Hypothalamus (tissue), 51 donors: ENCODE measurements at regions not wholly inside any gene's neighbourhood (a gene's known extent, or its start where the extent isn't known, plus 50 kb on each side); places are given as distances from the start of the nearest gene placed in this dataset.
"Not testable (repeated sequence)": the region's sequence is repeated elsewhere in the genome, so short reads cannot be mapped to it uniquely, and the experiment has no call there.

ENCODE experiments used
- DNase-seq, 51 donors: peaks; one replicate each; lab custom pipeline; 2025; lab: John Stamatoyannopoulos, UW

DNA sequence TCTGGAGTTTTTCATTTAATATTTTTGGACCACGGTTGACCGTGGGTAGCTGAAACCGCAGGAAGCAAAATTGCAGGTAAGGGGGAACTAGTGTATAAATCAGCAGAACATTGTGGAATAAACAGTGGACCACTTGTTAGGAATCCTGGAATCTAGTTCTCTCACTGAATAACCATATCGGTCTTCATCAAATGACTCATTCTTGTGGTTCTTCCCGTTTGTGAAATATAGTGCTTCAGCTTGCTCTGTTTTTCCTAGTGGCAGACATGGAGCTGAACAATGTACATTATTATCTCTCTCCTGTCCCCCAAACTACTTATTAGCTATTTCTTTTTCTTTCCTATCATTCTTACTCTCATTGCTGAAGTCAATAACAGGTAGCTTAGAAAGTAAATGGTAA, 61.9 kb downstream of the HSPA13 start:
- no peak for DNase-seq

DNA sequence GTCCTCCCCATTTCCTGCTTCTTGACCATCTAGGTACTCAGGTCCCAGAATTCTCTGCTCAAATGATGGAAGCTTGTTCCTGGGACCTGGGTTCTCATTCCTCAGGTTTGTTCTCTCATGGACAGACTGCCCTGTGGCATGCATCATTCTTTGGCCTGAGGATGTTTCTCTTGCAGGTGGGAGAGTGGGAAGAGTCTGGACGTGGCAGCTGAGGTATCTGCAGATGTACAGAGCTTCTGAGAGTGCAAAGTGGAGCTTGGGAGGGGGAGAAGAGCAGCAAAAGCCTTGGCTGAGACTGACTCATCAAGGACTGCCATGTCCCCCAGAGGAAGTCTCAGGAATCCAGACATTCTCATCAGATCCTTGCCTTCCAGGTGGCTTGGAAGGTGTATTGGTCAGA, 63.1 kb downstream of the HSPA13 start:
- no peak for DNase-seq

DNA sequence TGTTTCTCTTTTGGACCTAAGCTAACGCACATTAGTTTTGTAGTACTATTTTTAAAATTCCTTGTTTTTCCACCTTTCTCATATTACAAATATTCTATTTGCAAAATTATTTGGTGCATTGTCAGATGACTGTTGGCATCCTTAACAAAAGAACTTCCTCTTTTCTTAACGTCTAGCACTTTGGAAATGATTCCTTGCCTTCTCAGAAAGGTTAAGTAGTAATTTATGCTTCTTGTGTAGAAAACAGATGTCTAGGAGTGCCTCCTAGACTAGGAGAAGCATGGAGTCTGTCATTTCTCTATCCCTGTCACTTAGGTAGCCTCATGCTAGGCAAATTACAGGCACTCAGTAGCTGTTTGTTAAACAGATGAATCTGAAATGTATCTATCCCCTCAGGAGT, 64.4 kb downstream of the HSPA13 start:
- DNase-seq: no peak

DNA sequence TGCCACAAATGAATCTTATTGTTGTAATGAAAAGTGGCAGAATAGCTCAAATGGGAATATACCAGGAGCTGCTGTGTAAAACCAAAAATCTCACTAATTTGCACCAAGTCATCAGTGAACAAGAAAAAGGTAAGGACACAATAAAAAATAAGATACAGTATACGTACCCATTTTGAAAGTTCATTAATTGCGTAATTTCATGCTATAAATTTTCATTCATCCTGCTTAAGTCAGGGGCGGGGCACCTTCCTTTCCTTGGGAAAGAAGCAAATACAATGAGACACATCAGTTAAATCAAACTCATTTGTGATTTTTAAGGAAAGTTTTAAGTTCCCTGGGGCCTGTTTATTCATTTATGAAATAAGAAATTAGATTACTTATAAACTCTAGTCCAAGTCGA, 65.4 kb downstream of the HSPA13 start:
- no peak for DNase-seq

DNA sequence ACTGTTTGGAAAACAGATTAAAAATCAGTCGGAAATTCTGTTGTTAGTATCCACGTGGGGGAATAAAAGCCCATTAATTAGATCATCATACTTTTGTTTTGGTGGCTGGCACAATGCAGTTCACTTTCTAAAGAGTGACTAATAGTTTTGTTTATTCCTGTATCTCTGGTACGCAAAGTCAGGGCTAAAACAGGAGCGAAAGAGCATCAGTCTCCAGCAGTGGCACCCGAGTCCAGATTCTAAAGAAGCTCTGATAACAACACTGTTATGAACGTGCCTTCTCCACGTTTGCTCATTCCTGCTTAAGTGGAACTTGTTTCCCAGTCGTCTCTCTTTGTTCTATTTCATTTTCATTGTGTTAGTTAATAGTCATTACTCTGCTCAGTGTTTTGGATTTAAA, 69.6 kb downstream of the HSPA13 start:
- no peak for DNase-seq

DNA sequence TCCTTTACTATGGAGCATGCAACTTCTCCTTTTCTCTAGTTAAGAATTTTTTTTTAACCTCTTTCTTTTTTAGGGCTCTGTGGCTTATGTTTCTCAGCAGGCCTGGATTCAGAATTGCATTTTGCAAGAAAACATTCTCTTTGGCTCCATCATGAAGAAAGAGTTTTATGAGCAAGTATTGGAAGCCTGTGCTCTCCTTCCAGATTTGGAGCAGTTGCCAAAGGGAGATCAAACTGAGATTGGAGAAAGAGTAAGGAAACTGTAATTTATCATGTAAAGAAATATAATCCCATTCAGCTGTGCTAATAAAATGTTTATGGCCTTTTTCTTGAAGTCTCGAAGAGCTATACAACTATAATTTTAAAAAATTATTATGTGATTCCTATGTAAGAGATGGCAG, 70.1 kb downstream of the HSPA13 start:
- no peak for DNase-seq

DNA sequence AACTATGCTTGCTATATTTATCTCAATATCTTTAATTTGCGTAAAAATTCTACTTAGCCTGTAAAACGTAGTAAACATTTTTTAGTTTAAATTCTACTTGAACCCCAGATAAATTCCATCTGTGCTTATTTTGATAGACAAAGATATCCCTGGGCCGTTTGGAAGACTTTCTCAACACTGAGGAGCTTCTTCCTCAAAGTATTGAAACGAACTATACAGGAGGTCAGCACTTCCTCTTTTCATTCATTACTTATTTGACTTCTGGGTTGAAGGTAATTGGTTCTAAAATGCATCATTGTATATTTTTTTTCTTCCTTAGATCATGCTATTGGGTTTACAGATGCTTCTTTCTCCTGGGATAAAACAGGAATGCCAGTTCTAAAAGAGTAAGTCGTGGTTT, 74.7 kb downstream of the HSPA13 start:
- DNase-seq: no peak

DNA sequence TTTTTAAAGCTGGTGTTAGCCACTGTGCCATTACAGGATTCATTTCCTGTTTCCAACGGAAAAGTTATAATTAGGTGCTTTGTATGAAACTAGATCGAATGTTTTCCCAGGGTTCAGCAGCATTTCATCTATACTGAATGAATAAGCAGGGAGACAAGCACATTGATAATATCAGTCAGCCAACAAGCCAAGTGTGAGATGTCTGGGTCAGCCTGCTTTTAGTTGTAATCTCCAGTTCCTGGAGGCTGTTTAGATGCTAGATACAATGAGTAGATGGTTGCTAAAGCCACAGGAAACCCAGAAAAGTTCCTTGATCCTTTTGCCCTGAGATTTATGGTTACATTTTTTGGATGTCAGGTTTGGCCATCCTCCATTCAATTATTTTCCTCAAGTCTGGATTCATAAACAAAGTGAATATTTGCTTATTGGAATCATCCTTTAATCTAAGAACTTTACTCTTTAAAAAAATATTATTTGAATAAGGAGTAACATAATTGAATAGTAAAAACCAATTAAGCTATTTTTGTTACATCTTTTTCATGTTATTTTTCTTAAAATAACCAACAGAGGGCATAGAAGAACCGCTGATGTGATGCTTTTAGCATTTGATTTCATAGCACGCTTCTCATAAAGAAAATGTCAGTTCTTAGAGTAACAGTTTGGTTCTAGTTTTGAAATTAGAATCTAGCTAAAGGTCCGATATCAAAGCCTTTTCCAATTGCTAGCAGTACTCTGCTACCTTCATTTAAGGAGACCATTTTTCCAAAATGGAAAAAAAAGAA, 76.6 kb downstream of the HSPA13 start:
- peak in 1 of 51 donors; percentile 2 for DNase-seq

DNA sequence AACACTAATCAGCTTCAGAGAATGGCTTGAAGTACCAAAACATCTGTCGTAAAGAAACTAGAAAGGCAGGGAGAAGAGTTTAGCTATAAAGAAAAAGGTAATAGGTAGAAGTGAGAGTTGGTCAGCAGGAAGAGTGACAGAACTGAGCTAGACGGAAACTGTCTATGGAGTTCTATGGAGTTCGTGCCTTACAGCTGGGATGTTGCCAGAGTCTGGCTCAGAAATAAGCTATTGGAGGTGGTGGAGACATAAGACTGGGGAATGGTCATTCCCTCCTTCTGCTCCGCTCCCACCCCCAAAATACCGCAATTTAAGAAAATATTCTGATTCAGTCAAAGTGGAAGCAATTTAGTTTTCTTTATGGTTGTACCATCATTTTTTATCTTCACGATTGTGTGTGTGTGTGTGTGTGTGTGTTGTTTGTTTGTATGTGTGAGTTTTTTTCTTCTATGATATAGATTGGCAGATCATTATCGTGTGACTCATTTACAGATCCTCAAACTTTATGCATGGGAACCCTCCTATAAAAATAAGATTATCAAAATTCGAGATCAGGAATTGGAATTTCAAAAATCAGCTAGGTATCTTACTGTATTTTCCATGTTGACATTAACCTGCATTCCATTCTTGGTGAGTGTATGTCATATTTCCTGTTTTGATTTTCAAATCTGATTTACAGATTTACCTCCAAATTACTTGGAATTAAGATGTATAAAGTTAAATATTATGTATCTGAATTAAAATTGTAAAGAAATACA, 79.0 kb downstream of the HSPA13 start:
- DNase-seq: no peak

DNA sequence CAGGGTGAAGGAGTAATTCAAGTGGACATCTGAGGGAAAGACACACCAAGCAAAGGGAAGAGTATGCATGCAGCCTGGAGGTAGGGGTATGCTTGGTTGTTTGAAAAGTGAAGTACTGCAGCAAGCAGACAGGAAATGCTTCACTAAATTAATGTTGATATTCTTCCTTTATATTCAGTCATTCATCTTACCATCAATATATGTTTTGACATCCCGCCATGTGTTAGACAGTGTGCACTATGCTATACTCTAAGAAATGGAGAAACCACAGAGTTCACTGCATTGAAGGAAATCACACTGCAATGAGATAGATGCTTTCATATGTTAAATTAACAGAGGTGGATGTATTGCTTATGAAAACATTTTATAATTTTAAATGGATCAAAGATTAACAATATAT, 82.9 kb downstream of the HSPA13 start:
- no peak for DNase-seq

DNA sequence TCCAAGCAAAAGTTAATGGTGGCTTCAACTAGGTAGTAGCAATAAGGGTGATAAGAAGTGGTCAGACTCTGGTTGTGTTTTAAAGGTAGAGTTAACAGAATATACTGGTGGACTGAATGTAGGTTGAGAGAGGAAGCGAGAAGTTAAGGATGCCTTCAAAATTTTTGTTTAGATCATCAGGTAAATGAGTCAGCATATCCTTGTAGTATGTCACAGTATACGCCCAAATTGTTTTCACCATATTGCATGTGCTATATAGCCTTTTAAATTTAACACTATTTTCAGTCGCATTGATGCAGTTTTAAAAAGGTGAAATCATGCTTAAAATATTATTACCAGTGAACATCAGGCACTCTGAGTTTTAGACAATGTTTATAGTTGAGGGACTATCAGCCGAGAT, 74.6 kb downstream of the RBM11 start:
- DNase-seq: no peak

DNA sequence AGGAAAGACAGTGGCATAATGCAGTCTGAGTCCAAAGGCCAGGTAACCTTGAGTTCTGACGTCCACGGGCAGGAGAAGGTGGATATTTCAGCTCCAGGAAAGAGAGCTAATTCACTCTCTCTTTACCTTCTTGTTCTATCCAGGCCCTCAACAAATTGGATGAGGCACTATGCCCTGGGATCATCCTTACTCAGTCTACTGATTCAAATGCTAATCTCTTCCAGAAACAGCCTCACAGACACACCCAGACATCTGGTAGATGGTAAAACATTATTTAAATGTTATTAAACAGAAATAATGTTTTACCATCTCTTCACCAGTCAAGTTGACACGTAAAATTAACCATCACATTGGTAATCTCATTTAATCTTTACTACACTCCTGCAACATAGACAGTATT, 73.0 kb downstream of the RBM11 start:
- no peak for DNase-seq

DNA sequence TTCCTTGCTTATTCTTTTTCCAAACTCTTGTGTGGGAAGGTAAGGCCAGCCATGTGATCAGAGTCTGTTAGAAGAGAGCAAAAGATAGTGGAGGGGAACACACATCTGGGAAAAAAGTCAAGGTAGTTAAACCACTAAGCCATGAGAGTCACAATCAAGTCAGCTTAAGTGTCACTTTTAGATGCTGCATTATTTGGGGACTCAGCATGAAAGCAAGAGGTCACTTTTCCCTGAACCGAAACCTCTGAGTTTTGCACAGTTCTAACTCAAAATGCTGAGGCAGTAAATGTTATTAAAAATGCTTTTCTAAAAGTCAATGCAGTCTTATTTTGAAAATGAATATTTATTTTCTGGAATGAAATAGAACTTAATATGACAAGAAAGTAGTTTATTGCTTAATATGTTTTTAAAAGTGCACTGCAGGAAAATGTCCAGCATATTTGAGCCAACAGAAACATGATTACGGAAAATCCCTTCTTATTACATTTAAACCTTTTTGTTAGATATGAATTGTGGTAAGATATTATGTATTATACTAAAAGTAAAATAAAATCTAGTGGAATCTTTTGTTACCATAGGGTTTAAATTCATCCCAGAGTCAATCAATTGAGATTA, 69.3 kb downstream of the RBM11 start:
- DNase-seq: no peak

DNA sequence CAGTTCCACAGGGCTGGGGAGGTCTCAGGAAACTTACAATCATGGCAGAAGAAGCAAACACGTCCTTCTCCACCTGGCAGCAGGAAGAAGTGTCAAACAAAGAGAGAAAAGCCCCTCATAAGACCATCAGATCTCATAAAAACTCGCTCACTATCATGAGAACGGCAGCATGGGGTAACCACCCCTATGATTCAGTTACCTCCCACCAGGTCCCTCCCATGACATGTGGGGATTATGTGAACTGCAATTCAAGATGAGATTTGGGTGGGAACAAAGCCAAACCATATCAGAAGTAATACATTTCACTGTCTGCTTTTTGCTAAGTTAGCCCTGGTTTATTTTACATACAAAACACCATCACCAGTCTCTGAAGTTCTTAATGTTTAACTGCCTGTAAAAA, 68.5 kb downstream of the RBM11 start:
- DNase-seq: no peak

DNA sequence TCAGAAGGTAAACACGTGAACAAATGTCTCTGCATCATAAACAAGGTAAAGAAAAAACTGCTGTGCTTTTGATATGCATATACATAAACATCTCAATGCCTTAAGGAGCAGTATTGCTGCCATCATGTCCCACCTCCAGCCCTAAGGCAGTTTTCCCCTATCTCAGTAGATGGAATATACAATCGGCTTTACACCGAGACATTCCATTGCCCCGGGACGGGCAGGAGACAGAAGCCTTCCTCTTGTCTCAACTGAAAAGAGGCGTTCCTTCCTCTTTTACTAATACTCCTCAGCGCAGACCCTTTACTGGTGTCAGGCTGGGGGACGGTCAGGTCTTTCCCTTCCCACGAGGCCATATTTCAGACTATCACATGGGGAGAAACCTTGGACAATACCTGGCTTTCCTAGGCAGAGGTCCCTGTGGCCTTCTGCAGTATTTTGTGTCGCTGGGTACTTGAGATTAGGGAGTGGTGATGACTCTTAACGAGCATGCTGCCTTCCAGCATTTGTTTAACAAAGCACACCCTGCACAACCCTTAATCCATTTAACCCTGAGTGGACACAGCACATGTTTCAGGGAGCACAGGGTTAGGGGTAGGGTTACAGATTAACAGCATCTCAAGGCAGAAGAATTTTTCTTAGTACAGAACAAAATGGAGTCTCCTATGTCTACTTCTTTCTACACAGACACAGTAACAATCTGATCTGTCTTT, 65.4 kb downstream of the RBM11 start:
- DNase-seq: not testable (repeated sequence)
